ENCODE measurements at regions not wholly inside any gene's neighbourhood (a gene's known extent, or its start where the extent isn't known, plus 50 kb on each side); places are given as distances from the start of the nearest gene placed in this dataset.

DNA sequence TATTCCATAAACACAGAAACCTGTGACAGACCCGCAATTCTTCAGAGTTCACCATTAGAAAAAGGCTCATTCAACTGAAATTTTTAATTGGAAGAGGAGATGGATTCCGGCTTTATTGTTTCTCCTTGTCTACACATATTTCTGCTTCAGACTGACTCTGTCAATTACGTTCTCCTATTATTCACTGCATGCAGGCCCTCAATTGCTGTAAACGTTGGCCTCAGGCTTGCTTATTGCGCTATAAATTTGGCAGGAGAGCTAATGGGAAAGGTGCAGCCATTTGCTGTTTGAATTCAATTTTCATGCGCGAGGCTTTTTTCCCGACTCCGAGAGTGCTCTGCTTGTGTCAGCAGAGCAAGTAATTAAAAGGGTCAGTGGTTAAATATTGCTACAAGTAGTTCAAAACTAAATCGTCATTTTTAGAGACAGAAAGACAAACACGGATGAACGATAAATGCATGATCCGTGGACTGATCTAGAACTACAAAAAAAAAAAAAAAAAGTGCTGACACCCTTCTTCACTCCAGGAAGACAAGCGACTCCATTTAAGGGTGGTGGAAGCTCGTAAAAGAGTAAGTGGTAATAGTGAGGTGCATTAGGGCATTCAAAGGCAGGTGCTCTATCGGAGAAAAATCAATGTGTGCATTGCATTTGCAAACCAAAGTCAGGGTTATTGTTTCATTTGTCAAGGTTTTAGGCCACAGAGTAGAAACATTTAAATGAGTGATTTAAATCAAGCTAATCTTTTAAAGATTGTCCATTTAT is 841.6 kb upstream of the FRG1 start:
- TF ChIP-seq ZNF202 (tag by site-specific recombination; IDR thresholded peaks at IDR 0.05; ENCODE audit: borderline replicate concordance) = no peak
- TF ChIP-seq TCF7L2 (IDR thresholded peaks at IDR 0.05; ENCODE audit: borderline replicate concordance, low read depth, low read length) = no peak
- no peak for TF ChIP-seq YY1 (tag by site-specific recombination; IDR thresholded peaks at IDR 0.05)
- TF ChIP-seq PRDM10 (tag by site-specific recombination; IDR thresholded peaks at IDR 0.05) = no peak
- no peak for TF ChIP-seq HOXD13 (CRISPR knock-in tag; IDR thresholded peaks at IDR 0.05; ENCODE audit: borderline replicate concordance)
